NCI-H1092 (cell line): ENCODE measurements at regions not wholly inside any gene's neighbourhood (a gene's known extent, or its start where the extent isn't known, plus 50 kb on each side); places are given as distances from the start of the nearest gene placed in this dataset.
"Not testable (repeated sequence)": the region's sequence is repeated elsewhere in the genome, so short reads cannot be mapped to it uniquely, and the experiment has no call there.

ENCODE experiments used
- DNase-seq: peaks from one replicate; lab custom pipeline; 2025; lab: John Stamatoyannopoulos, UW

DNA sequence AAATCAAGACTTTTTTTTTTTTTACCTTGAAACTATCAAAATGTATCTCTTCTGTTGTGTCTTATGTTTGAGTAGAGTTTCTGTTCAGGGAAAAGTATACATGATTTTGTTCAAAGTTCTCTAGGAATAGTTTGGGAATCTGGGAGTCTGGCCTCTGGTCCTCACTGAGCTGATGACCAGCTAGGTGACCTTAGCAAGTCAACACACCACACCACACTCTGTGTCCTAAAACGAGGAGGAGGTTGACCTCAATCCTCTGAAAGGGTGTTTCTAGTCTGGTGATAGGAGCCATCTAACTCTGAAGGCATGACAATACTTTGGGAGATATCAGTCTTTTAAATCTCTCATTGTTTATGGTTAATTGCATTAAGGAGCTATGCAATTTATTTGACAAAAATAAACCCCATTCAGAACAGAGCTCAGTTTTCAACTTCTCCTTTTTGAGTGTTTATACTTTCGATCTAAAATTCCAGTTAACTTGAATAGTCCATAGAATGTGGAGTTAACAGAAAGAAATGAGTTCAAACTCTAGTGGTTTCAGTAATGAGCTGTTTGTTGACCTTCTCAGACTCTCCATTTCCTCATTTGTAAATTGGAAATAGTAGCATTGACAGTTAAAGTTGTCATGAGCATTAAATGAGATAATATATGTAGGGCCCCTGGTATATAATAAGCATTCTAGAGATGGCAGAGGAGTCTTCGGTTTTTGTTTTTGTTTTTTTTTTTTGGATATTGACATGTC is 112.2 kb upstream of the LRRN1 start:
- DNase-seq = no peak

- DNase-seq = no peak
These were observed 113.5 kb upstream of the LRRN1 start for GRCh38 chr3:3685721-3686120.

- no peak for DNase-seq
These were observed 116.0 kb upstream of the LRRN1 start for GRCh38 chr3:3683261-3683660.

GRCh38 chr3:3675801-3676200 is 123.4 kb upstream of the LRRN1 start:
- no peak for DNase-seq

- no peak for DNase-seq
These were observed 124.0 kb upstream of the LRRN1 start for GRCh38 chr3:3675186-3675585.

DNA sequence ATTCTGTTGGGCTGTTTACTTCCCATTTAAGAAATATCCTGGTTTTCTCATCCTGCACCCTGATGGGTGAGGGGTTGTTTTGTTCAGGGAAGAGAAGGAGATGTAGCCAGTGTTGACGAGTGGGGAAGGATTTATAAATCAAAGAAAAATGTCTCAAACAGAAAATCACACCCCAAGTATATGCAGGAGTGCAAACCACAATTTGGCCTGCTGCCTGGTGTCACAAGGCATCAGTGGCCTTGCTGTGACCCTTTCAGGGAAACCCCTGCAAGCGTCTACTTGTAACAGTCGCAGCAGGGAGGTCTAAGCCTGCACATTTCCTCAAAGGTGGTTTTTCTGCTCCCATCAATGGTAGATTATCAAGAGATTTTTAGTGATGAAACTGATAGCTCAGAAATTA is 132.6 kb upstream of the LRRN1 start:
- no peak for DNase-seq

DNA sequence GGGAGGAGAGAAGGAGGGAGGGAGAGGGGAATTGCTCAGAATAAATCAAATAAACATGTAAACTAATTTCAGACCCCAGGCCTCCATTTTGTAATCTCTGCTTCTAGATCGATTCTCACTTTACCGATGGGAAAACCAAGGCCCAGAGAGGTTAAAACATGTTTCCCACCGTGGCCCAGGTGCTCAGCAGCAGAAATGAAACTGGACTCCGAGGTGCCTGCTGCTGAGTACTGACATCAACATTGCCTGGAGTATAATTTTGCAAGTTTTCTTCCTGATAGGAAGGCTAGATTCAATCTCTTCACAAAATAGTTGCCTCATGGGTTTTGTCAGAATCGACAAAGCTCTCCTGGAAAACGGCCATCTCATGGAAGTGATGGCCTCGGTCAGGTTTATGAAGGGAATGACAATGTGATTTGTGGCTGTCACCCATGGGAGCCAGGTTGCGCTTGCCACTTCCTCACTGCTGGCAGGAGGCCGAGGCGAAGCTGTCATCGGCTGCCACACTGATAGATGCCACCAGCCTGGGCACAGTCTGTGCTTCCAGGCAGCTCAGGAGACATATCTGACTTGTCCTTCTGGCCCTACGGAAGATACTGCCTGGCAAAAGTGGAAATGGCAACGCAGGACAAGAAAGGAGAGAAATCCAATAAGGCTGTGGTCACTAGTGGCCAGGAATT is 133.1 kb upstream of the LRRN1 start:
- no peak for DNase-seq

GRCh38 chr3:3665546-3665945 is 133.7 kb upstream of the LRRN1 start:
- DNase-seq = no peak

- no peak for DNase-seq
These were observed 134.3 kb upstream of the LRRN1 start for GRCh38 chr3:3664935-3665334.

- no peak for DNase-seq
These were observed 136.6 kb upstream of the LRRN1 start for GRCh38 chr3:3662610-3663009.

GRCh38 chr3:3654916-3655315 is 144.3 kb upstream of the LRRN1 start:
- DNase-seq = no peak

- DNase-seq = no peak
These were observed 150.1 kb upstream of the LRRN1 start for GRCh38 chr3:3648988-3649679.

- no peak for DNase-seq
These were observed 152.3 kb upstream of the LRRN1 start for GRCh38 chr3:3646934-3647333.

- DNase-seq = not testable (repeated sequence)
These were observed 153.0 kb upstream of the LRRN1 start for GRCh38 chr3:3646103-3646844.

DNA sequence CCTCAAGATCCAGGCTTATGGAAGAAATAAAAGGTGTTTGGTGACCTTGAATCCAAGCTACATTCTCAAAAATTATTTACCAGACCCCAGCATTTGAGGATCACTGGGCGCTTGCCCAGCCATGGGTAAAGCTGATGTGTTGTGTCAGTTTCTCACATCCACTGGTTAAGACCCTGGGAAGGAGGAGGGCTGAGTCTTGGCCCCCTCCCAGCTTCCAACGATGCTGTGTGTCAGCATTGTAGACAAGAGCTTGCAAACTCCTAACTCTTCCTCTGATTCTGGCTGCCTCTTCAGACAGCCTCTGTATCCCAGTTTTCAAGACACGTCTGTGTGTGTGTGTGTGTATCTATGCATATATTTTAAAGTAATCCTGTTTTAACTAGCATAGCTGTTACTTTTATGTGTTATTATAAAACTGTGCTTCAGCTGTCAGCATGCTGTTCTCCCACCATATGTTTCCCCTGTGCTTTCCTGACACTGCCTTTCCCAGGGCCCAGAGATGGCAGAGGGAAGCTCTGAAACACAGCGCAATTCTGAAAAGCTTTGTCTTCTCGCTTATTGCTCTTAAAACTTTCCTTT is 157.3 kb upstream of the LRRN1 start:
- no peak for DNase-seq

DNA sequence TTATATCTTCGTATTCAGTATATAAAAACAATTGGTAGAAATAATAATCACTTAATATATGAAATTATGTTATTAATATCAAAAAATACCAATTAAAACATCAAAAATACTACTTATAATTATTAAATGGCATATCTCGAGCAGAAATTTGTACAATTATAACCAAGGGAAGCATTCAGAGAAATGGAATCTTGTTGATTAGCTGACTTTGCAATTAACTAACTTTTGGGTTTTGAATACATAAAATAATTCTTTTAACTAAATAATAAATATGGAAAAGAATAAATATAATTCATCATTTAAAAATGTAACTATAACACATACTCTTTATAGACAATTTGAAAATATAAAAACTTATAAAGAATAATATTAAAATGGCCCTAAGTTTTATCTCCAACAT is 160.2 kb upstream of the LRRN1 start:
- DNase-seq = no peak

DNA sequence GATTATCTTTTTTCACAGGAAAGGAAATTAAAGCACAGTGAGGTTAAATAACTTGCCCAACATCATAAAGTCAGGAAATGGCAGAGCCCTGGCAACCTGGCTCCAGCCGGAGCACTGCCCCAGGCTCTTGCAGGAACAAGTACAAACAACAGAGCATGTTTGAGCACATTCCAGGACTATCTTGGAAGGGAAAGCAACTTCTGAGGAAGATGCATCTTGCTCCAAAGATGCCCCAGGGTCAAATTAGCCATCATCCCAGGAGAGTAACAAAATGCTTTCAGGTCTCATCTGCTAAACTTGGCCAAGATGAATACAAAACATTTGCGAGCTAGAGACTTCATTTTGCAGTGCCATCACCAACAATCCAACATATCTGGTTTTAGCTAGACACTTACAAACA is 162.4 kb upstream of the LRRN1 start:
- DNase-seq = no peak

DNA sequence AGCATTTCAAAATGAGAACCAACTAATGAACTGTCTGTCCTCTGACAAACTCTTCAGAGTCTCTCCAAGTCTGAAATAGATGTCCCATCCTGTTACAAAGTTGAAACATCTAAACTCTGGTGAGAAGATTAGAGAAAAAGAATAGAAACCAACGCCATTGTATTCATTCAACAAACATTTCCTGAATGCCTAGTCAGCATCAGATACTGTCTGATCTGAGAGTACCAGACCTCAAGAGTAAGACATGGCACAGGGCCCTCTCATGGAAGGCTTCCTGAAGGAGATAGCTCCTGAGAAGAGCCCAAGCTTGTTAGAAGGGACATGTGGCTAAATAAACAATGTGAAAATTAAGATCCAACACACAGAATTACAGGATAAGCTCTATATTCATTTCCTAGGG is 164.1 kb upstream of the LRRN1 start:
- no peak for DNase-seq

DNA sequence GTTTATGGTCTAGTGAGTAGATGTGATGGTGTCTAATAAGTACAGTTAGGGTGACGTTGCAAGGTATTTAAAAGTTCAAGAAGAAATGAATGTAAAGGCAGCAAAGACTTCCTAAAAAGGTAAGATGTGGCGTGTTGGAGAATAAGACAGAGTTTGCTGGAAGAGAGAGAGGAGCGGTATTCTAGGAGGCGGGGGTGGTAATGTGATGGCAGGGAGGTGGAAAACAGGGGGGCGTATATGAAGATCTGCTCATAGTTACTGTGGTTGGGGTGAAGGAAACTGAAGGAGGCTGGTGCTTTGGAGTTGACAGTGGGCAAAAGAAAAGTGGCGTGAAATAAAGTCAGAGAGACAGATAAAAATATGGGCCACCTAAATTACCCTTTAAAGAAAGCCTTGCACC is 164.9 kb upstream of the LRRN1 start:
- no peak for DNase-seq

DNA sequence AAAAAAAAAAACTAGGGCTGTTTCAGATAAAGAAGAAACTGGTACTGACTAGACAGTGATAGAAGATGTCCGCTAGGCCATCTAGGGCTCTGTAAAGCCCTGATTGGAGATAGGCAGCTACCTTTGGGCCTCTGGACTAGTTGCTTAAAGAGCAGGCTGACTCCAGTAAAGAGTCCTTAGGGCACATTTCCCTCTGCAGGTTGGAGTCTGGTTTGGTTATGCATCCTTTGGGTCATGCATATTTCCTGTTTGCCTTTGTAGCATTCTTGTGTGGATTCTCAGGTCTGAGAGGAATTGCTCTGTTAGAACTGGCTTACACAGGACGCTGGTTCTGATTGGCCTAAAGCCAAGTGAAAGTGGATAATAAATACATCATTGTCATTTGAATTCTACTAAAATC is 165.5 kb upstream of the LRRN1 start:
- DNase-seq = no peak

DNA sequence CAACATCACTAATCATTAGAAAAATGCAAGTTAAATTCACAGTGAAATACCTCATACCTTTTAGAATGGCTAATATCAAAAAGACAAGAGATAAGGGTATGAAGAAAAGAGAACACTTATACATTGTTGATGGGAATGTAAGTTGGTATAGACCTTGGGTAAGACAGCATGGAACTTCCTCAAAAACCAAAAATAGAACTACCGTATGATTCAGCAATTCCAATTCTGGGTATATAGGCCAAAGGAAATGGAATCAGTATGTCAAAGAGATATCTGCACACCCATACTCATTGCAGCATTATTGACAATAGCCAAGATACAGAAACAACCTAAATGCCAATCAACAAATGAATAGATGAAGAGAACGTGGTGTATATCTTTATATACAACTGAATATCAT is 166.8 kb upstream of the LRRN1 start:
- no peak for DNase-seq

DNA sequence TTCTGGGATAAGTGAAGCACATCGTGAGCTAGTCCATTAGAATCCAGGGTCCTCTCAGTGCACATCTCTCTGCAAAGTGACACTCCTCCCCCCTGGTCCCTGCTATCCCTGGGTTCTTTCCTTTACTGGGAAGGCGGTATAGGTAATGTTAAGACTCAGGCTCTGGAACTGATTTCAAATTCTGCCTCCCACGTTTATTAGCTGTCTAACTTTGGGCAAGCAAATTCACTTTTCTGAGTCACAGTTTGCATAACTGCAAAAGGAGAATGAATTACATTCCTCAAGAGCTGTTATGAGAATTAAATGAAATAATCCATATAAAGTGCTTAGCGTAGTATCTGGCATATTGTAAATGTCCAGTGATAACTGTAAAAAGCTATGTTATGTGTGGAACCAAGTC is 168.1 kb upstream of the LRRN1 start:
- DNase-seq = no peak
